Transverse colon (tissue), 4 donors: ENCODE measurements at regions not wholly inside any gene's neighbourhood (a gene's known extent, or its start where the extent isn't known, plus 50 kb on each side); places are given as distances from the start of the nearest gene placed in this dataset.

Experiments
- DNase-seq: peaks from one replicate; pipeline ENCODE4 v3.0.0-alpha.2; 2019
- H3K27ac ChIP-seq, 4 donors: fragments of 200-600 bp; sonication (generic); 2 replicates each; pipeline ENCODE4 v1.5.1; 2016 to 2018; ENCODE audit warnings: inconsistent platforms in 4 of 4
- H3K27me3 ChIP-seq: fragments of 200-600 bp; sonication (generic); 2 replicates; pipeline ENCODE4 v1.5.1; 2017; ENCODE audit warnings: inconsistent platforms
- H3K36me3 ChIP-seq, 4 donors: fragments of 200-600 bp; sonication (generic); 2 replicates each; pipeline ENCODE4 v1.5.1; 2017 to 2019; ENCODE audit warnings: inconsistent platforms in 4 of 4
- H3K4me1 ChIP-seq, 4 donors: fragments of 200-600 bp; sonication (generic); 2 replicates each; pipeline ENCODE4 v1.5.1; 2017 to 2020; ENCODE audit warnings: inconsistent platforms in 4 of 4
- H3K4me3 ChIP-seq, 4 donors: fragments of 200-600 bp; sonication (generic); 1 replicate in 1 of 4; 2 replicates in 3 of 4; pipeline versions ENCODE4 v1.5.1 to v1.6.1; 2017 to 2019; ENCODE audit warnings: inconsistent platforms in 4 of 4
- H3K9me3 ChIP-seq, 2 donors: fragments of 200-600 bp; sonication (generic); 2 replicates each; pipeline ENCODE4 v1.5.1; 2017 to 2019; ENCODE audit warnings: inconsistent platforms in 2 of 2
- EP300 ChIP-seq: sonication (generic); formaldehyde crosslinking; IDR thresholded peaks from one replicate; pipeline ENCODE4 v1.6.1; 2017; ENCODE audit warnings: antibody characterized with exemption, low read depth
- POLR2A ChIP-seq: fragments of 450-650 bp; IDR thresholded peaks from one replicate; pipeline ENCODE4 v1.6.1; 2016; ENCODE audit warnings: antibody characterized with exemption, mild to moderate bottlenecking, moderate library complexity
- POLR2AphosphoS5 ChIP-seq, 3 donors: sonication (generic); formaldehyde crosslinking; IDR thresholded peaks; one replicate each; pipeline ENCODE4 v1.6.1; 2016; ENCODE audit warnings: antibody characterized with exemption in 3 of 3
- WGBS, 2 donors: methylation state at CpG; one replicate each; pipeline ENCODE4 v1.1.5; 2018; ENCODE audit warnings: low coverage in 1 of 2; 5-methylcytosine and 5-hydroxymethylcytosine counted together
- in situ Hi-C, 4 donors: fragments of 200-750 bp; cut with MboI; loops; one replicate each; pipeline versions ENCODE4 v1.15.0 to v1.15.1; 2017; ENCODE audit warnings: low sequenced_read_pairs in 3 of 4, low pct_ligation_motif_present in 1 of 4, low pct_unique_long_range_greater_than_20kb in 1 of 4
- intact Hi-C: fragments of 100-400 bp; cut with DNase I; formaldehyde crosslinking; loops from one replicate; pipeline ENCODE4 v1.15.1; 2023; ENCODE audit warnings: low total_unique reads
- TF ChIP-seq, protein P1 (sequence below), 5 experiments: fragments of 200-600 bp in 3 of 5; fragments of 450-650 bp in 2 of 5; sonication (generic) in 3 of 5; IDR thresholded peaks; 1 replicate in 2 of 5; 2 replicates in 3 of 5; pipeline ENCODE4 v1.5.1; 2016 to 2017; ENCODE audit warnings: antibody characterized with exemption in 5 of 5, inconsistent platforms in 3 of 5, mild to moderate bottlenecking in 2 of 5, moderate library complexity in 1 of 5

GRCh38 chr9:109856785-109857184 lies 76.8 kb downstream of the PALM2AKAP2 start:
- Histone ChIP-seq H3K4me1 (no peaks in the 10 kb centered on the region), H3K27me3 (no peaks in the 10 kb centered on the region), H3K4me3 (no peak overlapping the region), H3K36me3 (no peaks in the 10 kb centered on the region), H3K9me3 (no peaks in the 10 kb centered on the region), H3K27ac (peak overlapping the region in 1 of 4 donors; percentile 35)
- in situ Hi-C loops: no loop called here
- intact Hi-C loops: no loop called here
- 50 to 79% methylated on average over 2 to 6 of the region's 6 CpGs for WGBS, 2 donors
- TF ChIP-seq POLR2A (no peak), EP300 (no peak), POLR2AphosphoS5 (IDR thresholded peaks at IDR 0.05) (no peak)
- TF ChIP-seq, protein P1, sequence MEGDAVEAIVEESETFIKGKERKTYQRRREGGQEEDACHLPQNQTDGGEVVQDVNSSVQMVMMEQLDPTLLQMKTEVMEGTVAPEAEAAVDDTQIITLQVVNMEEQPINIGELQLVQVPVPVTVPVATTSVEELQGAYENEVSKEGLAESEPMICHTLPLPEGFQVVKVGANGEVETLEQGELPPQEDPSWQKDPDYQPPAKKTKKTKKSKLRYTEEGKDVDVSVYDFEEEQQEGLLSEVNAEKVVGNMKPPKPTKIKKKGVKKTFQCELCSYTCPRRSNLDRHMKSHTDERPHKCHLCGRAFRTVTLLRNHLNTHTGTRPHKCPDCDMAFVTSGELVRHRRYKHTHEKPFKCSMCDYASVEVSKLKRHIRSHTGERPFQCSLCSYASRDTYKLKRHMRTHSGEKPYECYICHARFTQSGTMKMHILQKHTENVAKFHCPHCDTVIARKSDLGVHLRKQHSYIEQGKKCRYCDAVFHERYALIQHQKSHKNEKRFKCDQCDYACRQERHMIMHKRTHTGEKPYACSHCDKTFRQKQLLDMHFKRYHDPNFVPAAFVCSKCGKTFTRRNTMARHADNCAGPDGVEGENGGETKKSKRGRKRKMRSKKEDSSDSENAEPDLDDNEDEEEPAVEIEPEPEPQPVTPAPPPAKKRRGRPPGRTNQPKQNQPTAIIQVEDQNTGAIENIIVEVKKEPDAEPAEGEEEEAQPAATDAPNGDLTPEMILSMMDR (IDR thresholded peaks at IDR 0.05): no peak
- DNase-seq: no peak

GRCh38 chr9:109857336-109857735 lies 77.3 kb downstream of the PALM2AKAP2 start:
- intact Hi-C loops: no loop called here
- no peak overlapping the region for H3K4me3 ChIP-seq
- H3K4me1 ChIP-seq: no peaks in the 10 kb centered on the region
- no peaks in the 10 kb centered on the region for H3K9me3 ChIP-seq
- DNase-seq: no peak
- WGBS, 2 donors: 62 to 76% methylated on average over 1 of the region's 1 CpG
- in situ Hi-C loops: no loop called here
- peak overlapping the region in 1 of 4 donors; percentile 35 for H3K27ac ChIP-seq
- TF ChIP-seq, protein P1 (IDR thresholded peaks at IDR 0.05): no peak
- TF ChIP-seq POLR2A (no peak), EP300 (no peak)
- H3K27me3 ChIP-seq: no peaks in the 10 kb centered on the region
- no peaks in the 10 kb centered on the region for H3K36me3 ChIP-seq

- H3K9me3 ChIP-seq: no peaks in the 10 kb centered on the region
- no peak overlapping the region for H3K4me3 ChIP-seq
- no peaks in the 10 kb centered on the region for H3K4me1 ChIP-seq
- WGBS, 2 donors: 48 to 69% methylated on average over 2 of the region's 2 CpGs
- TF ChIP-seq EP300: no peak
- no peak for TF ChIP-seq POLR2AphosphoS5 (IDR thresholded peaks at IDR 0.05)
- TF ChIP-seq, protein P1 (IDR thresholded peaks at IDR 0.05): no peak
- TF ChIP-seq POLR2A: no peak
- H3K27me3 ChIP-seq: no peaks in the 10 kb centered on the region
- no peak overlapping the region for H3K27ac ChIP-seq
- in situ Hi-C loops (no loop called here), intact Hi-C loops (no loop called here)
- no peaks in the 10 kb centered on the region for H3K36me3 ChIP-seq
- no peak for DNase-seq
Observed at GRCh38 chr9:109859447-109859846, 79.4 kb downstream of the PALM2AKAP2 start.

GRCh38 chr9:109860521-109860920 lies 80.5 kb downstream of the PALM2AKAP2 start:
- in situ Hi-C loops: no loop called here
- Histone ChIP-seq H3K9me3 (no peaks in the 10 kb centered on the region), H3K27me3 (no peaks in the 10 kb centered on the region), H3K4me3 (no peak overlapping the region), H3K36me3 (no peaks in the 10 kb centered on the region), H3K4me1 (no peaks in the 10 kb centered on the region), H3K27ac (peak overlapping the region in 1 of 4 donors; percentile 23)
- TF ChIP-seq EP300 (no peak), POLR2AphosphoS5 (IDR thresholded peaks at IDR 0.05) (no peak), POLR2A (no peak)
- TF ChIP-seq, protein P1 (IDR thresholded peaks at IDR 0.05): no peak
- no peak for DNase-seq
- WGBS, 2 donors: 63 to 74% methylated on average over 2 of the region's 2 CpGs
- intact Hi-C loops: no loop called here
